ENCODE measurements at regions not wholly inside any gene's neighbourhood (a gene's known extent, or its start where the extent isn't known, plus 50 kb on each side); places are given as distances from the start of the nearest gene placed in this dataset.

- TF ChIP-seq, protein P1, sequence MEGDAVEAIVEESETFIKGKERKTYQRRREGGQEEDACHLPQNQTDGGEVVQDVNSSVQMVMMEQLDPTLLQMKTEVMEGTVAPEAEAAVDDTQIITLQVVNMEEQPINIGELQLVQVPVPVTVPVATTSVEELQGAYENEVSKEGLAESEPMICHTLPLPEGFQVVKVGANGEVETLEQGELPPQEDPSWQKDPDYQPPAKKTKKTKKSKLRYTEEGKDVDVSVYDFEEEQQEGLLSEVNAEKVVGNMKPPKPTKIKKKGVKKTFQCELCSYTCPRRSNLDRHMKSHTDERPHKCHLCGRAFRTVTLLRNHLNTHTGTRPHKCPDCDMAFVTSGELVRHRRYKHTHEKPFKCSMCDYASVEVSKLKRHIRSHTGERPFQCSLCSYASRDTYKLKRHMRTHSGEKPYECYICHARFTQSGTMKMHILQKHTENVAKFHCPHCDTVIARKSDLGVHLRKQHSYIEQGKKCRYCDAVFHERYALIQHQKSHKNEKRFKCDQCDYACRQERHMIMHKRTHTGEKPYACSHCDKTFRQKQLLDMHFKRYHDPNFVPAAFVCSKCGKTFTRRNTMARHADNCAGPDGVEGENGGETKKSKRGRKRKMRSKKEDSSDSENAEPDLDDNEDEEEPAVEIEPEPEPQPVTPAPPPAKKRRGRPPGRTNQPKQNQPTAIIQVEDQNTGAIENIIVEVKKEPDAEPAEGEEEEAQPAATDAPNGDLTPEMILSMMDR (IDR thresholded peaks at IDR 0.05; ENCODE audit: low read depth, low read length) = no peak
- H3K4me3 ChIP-seq (ENCODE audit: low read depth, low read length) = no peak overlapping the region
Measured at GRCh38 chr7:15932318-15932717, 245.8 kb upstream of the MEOX2 start.

- no peak overlapping the region for H3K4me3 ChIP-seq (ENCODE audit: low read depth, low read length)
- TF ChIP-seq, protein P1 (IDR thresholded peaks at IDR 0.05; ENCODE audit: low read depth, low read length) = no peak
Measured at GRCh38 chr7:15929411-15929810, 242.9 kb upstream of the MEOX2 start.

GRCh38 chr7:15925608-15926007, 239.1 kb upstream of the MEOX2 start:
- H3K4me3 ChIP-seq (ENCODE audit: low read depth, low read length) = no peak overlapping the region
- TF ChIP-seq, protein P1 (IDR thresholded peaks at IDR 0.05; ENCODE audit: low read depth, low read length) = no peak

DNA sequence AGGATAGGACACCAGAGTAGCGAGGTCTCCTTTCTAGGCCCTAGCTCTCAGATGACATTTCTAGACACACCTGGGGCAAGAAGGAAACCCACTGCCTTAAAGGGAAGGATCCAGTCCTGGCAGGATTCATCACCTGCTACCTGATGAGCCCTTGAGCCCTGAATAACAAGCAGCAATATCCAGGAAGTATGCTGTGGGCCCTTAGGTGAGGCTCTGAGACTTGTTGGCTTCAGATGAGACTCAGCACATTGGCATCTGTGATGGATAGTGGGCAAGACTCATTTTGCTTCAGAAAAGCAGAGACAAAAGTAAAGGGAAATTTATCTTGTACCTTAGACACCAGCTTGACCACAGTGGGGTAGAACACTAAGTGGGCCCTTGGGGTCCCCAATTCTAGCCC, 238.4 kb upstream of the MEOX2 start:
- TF ChIP-seq, protein P1 (IDR thresholded peaks at IDR 0.05; ENCODE audit: low read depth, low read length) = no peak
- H3K4me3 ChIP-seq (ENCODE audit: low read depth, low read length) = no peak overlapping the region

- no peak overlapping the region for H3K4me3 ChIP-seq (ENCODE audit: low read depth, low read length)
- TF ChIP-seq, protein P1 (IDR thresholded peaks at IDR 0.05; ENCODE audit: low read depth, low read length) = no peak
Measured at GRCh38 chr7:15922002-15922401, 235.5 kb upstream of the MEOX2 start.

GRCh38 chr7:15921576-15921975, 235.1 kb upstream of the MEOX2 start:
- H3K4me3 ChIP-seq (ENCODE audit: low read depth, low read length) = no peak overlapping the region
- TF ChIP-seq, protein P1 (IDR thresholded peaks at IDR 0.05; ENCODE audit: low read depth, low read length) = no peak

DNA sequence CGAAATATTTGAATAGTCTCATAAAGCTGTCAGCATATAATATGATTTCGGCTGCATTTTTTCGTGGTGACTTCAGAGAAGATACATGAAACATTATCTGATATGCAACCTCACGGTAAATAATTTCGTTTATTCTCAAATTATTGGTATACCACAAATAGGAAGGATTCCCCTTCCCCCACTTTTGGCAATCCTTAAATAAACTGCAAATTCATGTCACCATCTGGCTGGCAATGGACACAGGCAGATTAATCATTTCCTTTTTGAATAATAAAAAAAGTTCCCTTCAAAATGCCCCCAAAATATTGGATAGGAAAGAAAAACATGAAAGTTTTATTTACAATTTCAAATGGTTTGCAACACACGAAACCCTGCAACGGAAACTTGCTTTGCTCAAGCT, 234.5 kb upstream of the MEOX2 start:
- H3K4me3 ChIP-seq (ENCODE audit: low read depth, low read length) = no peak overlapping the region
- TF ChIP-seq, protein P1 (IDR thresholded peaks at IDR 0.05; ENCODE audit: low read depth, low read length) = no peak
